UCSD-AML1 (cell line): ENCODE measurements at regions not wholly inside any gene's neighbourhood (a gene's known extent, or its start where the extent isn't known, plus 50 kb on each side); places are given as distances from the start of the nearest gene placed in this dataset.
"Not testable (repeated sequence)": the region's sequence is repeated elsewhere in the genome, so short reads cannot be mapped to it uniquely, and the experiment has no call there.

Experiments used
- DNase-seq: peaks from one replicate; lab custom pipeline; 2025; ENCODE audit not compliant: unreplicated experiment; lab: John Stamatoyannopoulos, UW

DNA sequence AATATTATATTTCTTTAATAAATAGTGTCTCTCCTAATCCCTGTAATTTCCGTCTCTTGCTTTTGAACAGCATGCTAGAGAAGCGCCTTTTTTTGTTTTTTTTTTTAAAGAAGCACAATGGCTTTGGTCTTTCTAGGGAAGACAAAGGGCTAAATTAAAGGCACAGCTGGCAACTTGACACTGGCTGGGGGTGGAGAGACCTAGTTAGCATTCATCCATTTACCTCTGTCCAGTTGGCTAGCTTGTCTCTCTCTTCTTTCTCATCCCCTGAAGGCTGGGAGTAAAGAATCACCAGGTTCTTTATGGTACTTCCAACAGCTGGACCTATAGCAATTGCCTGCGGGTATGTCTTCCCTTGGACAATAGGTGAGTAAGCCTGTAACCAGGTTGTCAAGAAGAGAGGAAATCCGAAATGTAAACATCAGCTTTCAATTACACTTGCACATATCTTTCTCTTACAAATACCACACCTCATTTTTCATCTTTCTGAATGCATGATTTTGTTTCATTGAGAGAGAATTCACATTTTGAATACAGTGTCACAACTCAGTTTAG, 178.4 kb upstream of the GPR101 start:
- DNase-seq, result no peak

- no peak for DNase-seq
These were observed 164.2 kb upstream of the GPR101 start for GRCh38 chrX:137198040-137198439.

DNA sequence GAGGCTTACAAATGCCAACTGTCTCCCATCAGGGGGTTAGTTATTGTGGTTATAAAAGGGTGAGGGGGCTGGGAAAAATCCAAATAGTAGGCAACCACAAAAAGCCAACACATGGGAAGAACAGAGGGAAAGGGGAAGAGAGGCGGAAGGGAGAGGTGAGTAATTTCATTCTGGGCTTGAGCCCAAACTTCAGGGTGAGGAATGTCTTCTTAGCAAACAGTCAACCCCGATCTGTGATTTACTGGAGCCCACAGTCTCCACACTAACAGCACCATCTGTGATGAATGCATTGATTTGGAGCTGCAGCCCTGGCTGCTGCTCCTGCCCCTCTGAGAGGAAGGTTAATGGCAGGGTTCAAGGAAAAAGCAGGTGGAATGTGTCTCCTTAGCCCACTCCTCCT, 162.2 kb upstream of the GPR101 start:
- DNase-seq, result no peak

DNA sequence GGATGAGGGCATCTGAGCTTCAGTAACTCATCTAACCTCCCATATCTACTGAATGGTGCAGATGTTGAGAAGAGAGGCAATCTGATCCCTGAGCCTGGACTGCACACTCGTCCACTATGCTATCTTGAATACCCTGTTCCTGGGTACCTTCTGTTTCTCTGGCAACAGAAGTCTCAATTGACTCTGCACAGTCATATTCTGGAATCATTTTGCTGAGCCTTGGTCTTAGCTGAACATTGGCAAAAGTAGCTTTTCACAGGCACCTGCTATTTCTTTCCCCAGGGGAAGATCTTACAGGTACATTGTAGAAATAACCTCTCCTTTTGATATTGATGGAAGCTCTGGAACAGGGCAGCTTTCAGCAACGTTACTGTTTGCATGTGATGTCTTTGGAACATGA, 161.5 kb upstream of the GPR101 start:
- no peak for DNase-seq

DNA sequence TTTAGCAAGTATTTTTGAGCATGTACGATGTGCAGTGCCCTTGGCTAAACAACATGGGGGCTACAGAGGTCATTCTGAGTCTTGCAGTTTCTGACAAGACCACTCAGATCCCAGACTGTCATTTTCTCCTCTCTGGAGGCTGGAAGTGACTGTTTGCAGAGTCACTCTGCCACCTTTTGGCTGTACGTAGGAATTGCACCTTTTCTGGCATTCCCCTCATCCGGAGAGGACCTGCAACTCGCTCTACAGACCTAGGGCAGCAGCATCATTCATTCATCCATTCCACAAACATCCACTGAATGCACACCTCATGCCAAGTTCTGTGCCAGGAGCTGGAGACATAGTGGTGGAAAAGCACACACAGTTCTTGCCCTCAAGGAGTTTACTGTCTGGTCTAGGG, 160.4 kb upstream of the GPR101 start:
- peak; percentile 12 for DNase-seq

GRCh38 chrX:137187540-137187939, 153.7 kb upstream of the GPR101 start:
- DNase-seq, result no peak

GRCh38 chrX:137178392-137178791, 144.6 kb upstream of the GPR101 start:
- DNase-seq, result no peak

GRCh38 chrX:137172317-137172948, 138.6 kb upstream of the GPR101 start:
- no peak for DNase-seq

DNA sequence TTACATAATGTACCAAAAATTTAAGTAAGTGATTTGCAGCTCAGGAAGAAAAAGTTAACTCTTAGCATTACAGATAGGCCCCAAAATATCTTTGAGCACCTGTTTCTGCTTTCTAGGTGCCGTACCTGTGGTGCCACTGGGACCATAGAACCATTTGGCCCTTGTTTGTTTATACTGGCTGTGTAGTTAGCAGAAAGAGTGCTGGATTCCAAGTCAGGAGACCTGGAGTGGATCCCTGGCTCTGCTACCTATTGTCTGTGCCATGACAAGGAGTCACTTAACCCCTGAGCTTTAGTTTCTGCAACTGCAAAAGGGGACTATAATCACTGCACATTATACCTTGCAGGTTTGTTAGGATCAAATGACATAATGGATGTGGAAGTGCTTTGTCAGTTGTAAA, 137.8 kb upstream of the GPR101 start:
- no peak for DNase-seq

DNA sequence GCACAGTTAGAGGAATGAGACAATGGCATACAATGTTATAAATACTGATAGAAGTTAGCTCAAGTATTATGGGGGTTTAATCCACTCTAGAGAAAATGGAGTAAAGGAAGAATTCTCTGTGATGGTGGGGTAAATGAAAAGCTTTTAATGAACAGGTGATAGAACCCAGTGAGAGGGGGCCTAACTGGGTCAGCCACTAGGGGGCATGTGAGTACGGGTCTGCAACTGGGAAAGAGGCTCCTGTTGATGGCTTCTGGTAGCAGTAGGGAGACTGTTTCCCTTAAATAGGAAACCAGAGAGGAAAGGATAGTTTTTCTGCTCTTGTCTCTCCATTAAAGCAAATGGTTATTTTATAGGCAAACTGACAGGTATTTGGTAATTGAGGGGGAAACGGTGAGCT, 132.8 kb upstream of the GPR101 start:
- DNase-seq, result peak; percentile 7

- DNase-seq, result no peak
These were observed 130.5 kb upstream of the GPR101 start for GRCh38 chrX:137164329-137164728.

GRCh38 chrX:137151403-137151802, 117.6 kb upstream of the GPR101 start:
- no peak for DNase-seq

DNA sequence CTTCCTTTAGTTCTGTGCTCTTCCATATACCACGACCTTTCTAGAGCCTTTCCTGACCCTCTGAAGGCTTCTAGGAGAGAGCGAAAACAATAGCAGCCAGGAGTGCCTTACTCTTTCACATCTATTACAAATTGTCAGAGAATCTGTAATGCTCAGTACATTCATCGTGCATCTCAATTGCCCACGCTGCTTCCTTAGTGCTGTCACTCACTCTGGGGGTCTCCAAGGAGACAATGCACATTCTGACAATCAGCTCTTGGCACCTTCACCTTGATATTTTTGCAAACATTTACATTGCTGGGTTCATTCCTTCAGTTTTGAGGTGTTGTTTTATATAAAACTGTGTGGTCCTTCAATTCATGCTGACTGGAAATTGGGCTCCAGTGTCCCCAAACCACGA, 110.1 kb upstream of the GPR101 start:
- no peak for DNase-seq

DNA sequence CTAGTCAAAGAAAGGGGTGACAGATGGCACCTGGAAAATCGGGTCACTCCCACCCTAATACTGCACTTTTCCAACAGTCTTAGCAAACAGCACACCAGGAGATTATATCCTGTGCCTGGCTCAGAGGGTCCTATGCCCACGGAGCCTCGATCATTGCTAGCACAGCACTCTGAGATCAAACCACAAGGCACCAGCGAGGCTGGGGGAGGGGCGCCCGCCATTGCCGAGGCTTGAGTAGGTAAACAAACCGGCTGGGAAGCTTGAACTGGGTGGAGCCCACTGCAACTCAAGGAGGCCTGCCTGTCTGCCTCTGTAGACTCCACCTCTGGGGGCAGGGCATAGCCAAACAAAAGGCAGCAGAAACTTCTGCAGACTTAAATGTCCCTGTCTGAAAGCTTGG, 88.9 kb upstream of the GPR101 start:
- not testable (repeated sequence) for DNase-seq

DNA sequence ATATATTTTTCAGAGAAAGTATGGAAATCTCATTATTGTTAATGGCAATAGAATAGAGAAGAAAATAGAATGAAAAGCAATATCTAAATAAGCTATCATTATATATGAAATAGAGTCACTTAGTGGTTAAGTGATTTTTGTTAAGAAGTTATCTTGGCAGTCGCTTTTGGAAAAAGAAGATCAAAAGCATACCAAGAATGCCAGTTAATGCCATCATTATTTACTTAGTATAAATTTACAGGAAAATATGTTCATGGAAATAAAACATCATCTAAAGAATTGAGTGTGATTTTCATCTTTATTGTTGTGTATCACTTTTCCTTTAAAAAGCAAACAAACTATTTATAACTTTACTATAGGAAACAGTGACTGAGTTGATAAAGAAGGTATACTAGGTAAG, 85.3 kb upstream of the GPR101 start:
- no peak for DNase-seq

DNA sequence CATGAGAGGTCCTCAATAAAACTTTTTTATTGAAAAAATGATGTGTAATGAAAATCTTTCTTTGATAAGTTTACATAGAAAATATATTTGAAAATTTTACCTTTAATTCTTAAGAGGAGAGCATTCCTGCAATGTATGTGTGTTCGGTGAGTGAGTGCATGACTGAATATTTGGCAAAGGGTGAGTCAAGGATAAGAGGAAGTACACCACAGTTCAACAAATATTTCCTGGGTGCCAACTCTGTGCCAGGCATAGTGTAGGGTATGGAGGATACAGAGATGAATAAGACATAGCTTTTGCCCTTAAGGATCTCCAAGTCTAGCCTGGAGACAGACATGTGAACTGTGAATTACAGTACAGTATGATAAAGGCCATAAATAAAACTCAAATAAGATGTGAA, 84.7 kb upstream of the GPR101 start:
- DNase-seq, result no peak

DNA sequence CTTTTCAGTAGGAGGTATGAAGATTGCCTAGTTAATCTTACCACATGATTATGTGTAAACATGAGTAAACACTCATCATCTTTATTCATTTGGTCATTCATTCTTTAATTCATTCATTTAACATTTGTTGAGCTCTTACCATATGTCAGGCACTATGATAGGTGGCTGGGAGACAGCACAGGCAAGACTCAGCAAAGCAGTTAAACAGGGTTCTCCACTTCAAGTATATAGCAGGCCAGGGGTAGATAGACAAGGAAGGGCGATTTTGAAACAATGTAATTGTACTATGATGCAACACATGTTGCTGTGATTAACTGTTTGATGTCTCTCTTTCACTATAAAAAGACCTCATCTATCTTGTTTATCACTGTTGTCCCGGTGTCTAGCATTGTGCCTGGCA, 84.3 kb upstream of the GPR101 start:
- no peak for DNase-seq

GRCh38 chrX:137107877-137108276, 74.1 kb upstream of the GPR101 start:
- not testable (repeated sequence) for DNase-seq

GRCh38 chrX:137101273-137101990, 67.6 kb upstream of the GPR101 start:
- DNase-seq, result no peak
